Endothelial cell of umbilical vein (primary cell): ENCODE measurements at regions not wholly inside any gene's neighbourhood (a gene's known extent, or its start where the extent isn't known, plus 50 kb on each side); places are given as distances from the start of the nearest gene placed in this dataset.

Experiments
- BruUV-seq: library from RNA; stranded (reverse); fragments of 400-500 nt; replicated peaks from 2 replicates; lab custom pipeline; 2021; lab: Mats Ljungman, UMichigan
- CTCF ChIA-PET: fragments of 300-600, 350-600 bp; sonication (Branson Sonifier 250); formaldehyde crosslinking; loops from one replicate; lab custom pipeline; 2021; ENCODE audit warnings: antibody characterized with exemption, inconsistent platforms; lab: Charles Lee
- POLR2A ChIA-PET: fragments of 300-600, 350-600 bp; sonication (Branson Sonifier 250); formaldehyde crosslinking; loops from one replicate; lab custom pipeline; 2021; ENCODE audit warnings: antibody characterized with exemption, inconsistent platforms; lab: Charles Lee
- DNase-seq: peaks from one replicate; pipeline ENCODE4 v3.0.0-alpha.2; 2011; ENCODE audit warnings: low read depth, low spot score
- FAIRE-seq: peaks from 2 replicates; lab custom pipeline; 2011; peaks lifted over from hg19 to GRCh38; lab: Jason Lieb, UNC
- H2AFZ ChIP-seq: 2 replicates; pipeline ENCODE4 v1.6.0; 2012; ENCODE audit warnings: low read depth, low read length, control low read depth, inconsistent platforms
- H3K27ac ChIP-seq: 2 replicates; pipeline ENCODE4 v1.5.1; 2011; ENCODE audit warnings: low read depth, mild to moderate bottlenecking, control low read depth, low read length, moderate library complexity; ENCODE audit not compliant: insufficient read depth
- H3K27me3 ChIP-seq, 2 experiments: 2 replicates each; pipeline versions ENCODE4 v1.6.0 to v1.6.1; 2011; ENCODE audit warnings: low read length in 2 of 2, mixed read lengths in 1 of 2; ENCODE audit not compliant: control insufficient read depth in 2 of 2, insufficient read depth in 2 of 2
- H3K36me3 ChIP-seq, 2 experiments: 2 replicates in 1 of 2; 3 replicates in 1 of 2; pipeline ENCODE4 v1.5.1; 2011; ENCODE audit warnings: low read length in 2 of 2, mild to moderate bottlenecking in 1 of 2, moderate library complexity in 1 of 2; ENCODE audit not compliant: control insufficient read depth in 2 of 2, insufficient read depth in 2 of 2; ENCODE audit errors: extremely low read depth in 1 of 2
- H3K4me1 ChIP-seq: 3 replicates; pipeline ENCODE4 v1.5.1; 2011; ENCODE audit warnings: mild to moderate bottlenecking, low read length; ENCODE audit not compliant: control insufficient read depth, insufficient read depth; ENCODE audit errors: extremely low read depth
- H3K4me2 ChIP-seq: 2 replicates; pipeline ENCODE4 v1.6.1; 2011; ENCODE audit warnings: low read length, control low read depth, mixed read lengths; ENCODE audit not compliant: insufficient read depth
- H3K4me3 ChIP-seq, 3 experiments: fragments of 200-600 bp in 1 of 3; sonication (generic), shearing (Covaris generic) in 1 of 3; replicated peaks in 1 of 3; 2 replicates each; pipeline ENCODE4 v1.5.1; 2011 to 2016; ENCODE audit warnings: control low read depth in 3 of 3, low read length in 3 of 3, mild to moderate bottlenecking in 2 of 3, inconsistent platforms in 1 of 3, low read depth in 1 of 3, moderate library complexity in 1 of 3; ENCODE audit not compliant: insufficient read depth in 1 of 3
- H3K79me2 ChIP-seq: 2 replicates; pipeline ENCODE4 v1.6.0; 2012; ENCODE audit warnings: low read length, inconsistent platforms; ENCODE audit not compliant: control insufficient read depth, insufficient read depth
- H3K9ac ChIP-seq: replicated peaks from 2 replicates; pipeline ENCODE3; 2011; ENCODE audit warnings: low read length, control low read depth; ENCODE audit not compliant: insufficient read depth; ENCODE audit errors: extremely low read depth
- H3K9me1 ChIP-seq: replicated peaks from 3 replicates; pipeline ENCODE4 v1.6.0; 2011; ENCODE audit warnings: mild to moderate bottlenecking, low read length; ENCODE audit not compliant: control insufficient read depth, insufficient read depth; ENCODE audit errors: extremely low read depth
- H3K9me3 ChIP-seq: replicated peaks from 2 replicates; pipeline ENCODE4 v1.5.1; 2012; ENCODE audit warnings: low read length, inconsistent platforms; ENCODE audit not compliant: control insufficient read depth, insufficient read depth
- H4K20me1 ChIP-seq: replicated peaks from 2 replicates; pipeline ENCODE3; 2011; ENCODE audit warnings: mild to moderate bottlenecking, low read length; ENCODE audit not compliant: control insufficient read depth, insufficient read depth; ENCODE audit errors: extremely low read depth
- EZH2 ChIP-seq: IDR thresholded peaks from 2 replicates; pipeline ENCODE4 v1.6.1; 2012; ENCODE audit warnings: borderline replicate concordance, low read depth, mild to moderate bottlenecking, moderate library complexity, low read length, inconsistent platforms; ENCODE audit not compliant: severe bottlenecking
- FOS ChIP-seq: IDR thresholded peaks from 2 replicates; pipeline ENCODE4 v1.6.1; 2011; ENCODE audit warnings: mild to moderate bottlenecking, low read length, moderate library complexity, borderline replicate concordance; ENCODE audit not compliant: insufficient read depth
- GATA2 ChIP-seq: IDR thresholded peaks from 2 replicates; pipeline ENCODE4 v1.7.0; 2011; ENCODE audit warnings: low read depth, mild to moderate bottlenecking, moderate library complexity, mixed read lengths, low read length; ENCODE audit not compliant: insufficient read length, insufficient read depth
- JUN ChIP-seq: IDR thresholded peaks from 2 replicates; pipeline ENCODE4 v1.6.1; 2011; ENCODE audit warnings: borderline replicate concordance, low read depth; ENCODE audit not compliant: insufficient read length, insufficient read depth
- MAX ChIP-seq: IDR thresholded peaks from 2 replicates; pipeline ENCODE4 v1.6.1; 2011; ENCODE audit not compliant: insufficient read depth, insufficient read length
- MYC ChIP-seq: IDR thresholded peaks from one replicate; pipeline ENCODE4 v1.6.1; 2011; ENCODE audit warnings: mild to moderate bottlenecking, low read depth, low read length
- POLR2A ChIP-seq: IDR thresholded peaks from 2 replicates; pipeline ENCODE4 v1.6.1; 2012; ENCODE audit warnings: low read depth, mild to moderate bottlenecking, control low read depth, low read length
- POLR2AphosphoS5 ChIP-seq: IDR thresholded peaks from 2 replicates; pipeline ENCODE4 v1.6.1; 2012; ENCODE audit warnings: low read depth, mild to moderate bottlenecking, control low read depth, low read length, moderate library complexity; ENCODE audit not compliant: insufficient read depth
- dilution Hi-C: fragments of 300-500 bp; cut with MboI; formaldehyde crosslinking; loops from one replicate; pipeline ENCODE4 v1.15.0; 2019; ENCODE audit warnings: low sequenced_read_pairs; ENCODE audit not compliant: extremely low pct_ligation_motif_present
- intact Hi-C: fragments of 100-400 bp; cut with micrococcal nuclease; formaldehyde crosslinking; loops from one replicate; pipeline ENCODE4 v1.10.0; 2022
- TF ChIP-seq, protein P1 (sequence below), 2 donors: IDR thresholded peaks; 1 replicate in 1 of 2; 2 replicates in 1 of 2; pipeline ENCODE4 v1.5.1; 2011; ENCODE audit warnings: low read length in 2 of 2, mild to moderate bottlenecking in 2 of 2, moderate library complexity in 2 of 2, control low read depth in 1 of 2, inconsistent platforms in 1 of 2, low read depth in 1 of 2; ENCODE audit not compliant: insufficient read depth in 1 of 2; ENCODE audit errors: extremely low read depth in 1 of 2

DNA sequence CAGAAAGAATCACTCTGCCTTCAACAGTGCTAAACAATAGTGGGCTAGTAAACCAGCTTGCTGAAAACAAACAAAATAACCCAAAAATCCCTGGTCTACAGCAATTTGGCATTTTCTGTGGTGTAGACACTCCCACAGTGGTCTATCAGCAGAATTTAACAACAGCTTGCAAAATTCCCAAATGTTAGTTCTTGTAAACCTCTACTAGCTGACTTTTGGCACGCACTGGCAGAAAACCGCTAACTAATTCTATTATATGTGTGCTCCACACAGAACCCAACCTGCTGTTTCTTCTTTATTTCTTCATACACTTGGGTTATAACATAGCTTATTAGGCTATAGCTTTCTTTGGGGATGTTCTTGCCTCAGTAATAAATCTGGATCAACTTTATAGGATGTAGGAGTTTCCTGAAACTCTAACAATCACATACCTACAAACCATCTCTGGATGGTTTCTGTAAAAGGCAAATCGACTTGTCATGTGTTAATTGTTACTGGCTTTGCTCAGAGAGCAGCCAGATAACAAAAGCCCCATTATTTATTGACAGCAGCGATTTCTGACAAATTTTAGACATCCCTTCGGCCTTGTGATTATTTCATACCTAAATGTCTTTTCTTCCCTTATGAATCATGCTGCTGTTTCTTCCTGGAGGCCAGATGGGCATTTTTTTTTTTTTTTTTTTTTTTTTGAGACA lies 82.7 kb upstream of the NAA35 start:
- no peaks in the 10 kb centered on the region for H3K9me3 ChIP-seq
- POLR2A ChIA-PET: no interaction called here
- H3K4me3 ChIP-seq: no peak overlapping the region
- no peak overlapping the region for H3K4me2 ChIP-seq
- CTCF ChIA-PET: interaction anchor here (1.3 to 1.4 kb wide), 2 partner anchors 13 kb away, joined by 4 read pairs; no protein-coding TSS in a partner anchor
- intact Hi-C loops: no loop called here
- H3K9me1 ChIP-seq: no peaks in the 10 kb centered on the region
- no peaks in the 10 kb centered on the region for H4K20me1 ChIP-seq
- no peaks in the 10 kb centered on the region for H3K79me2 ChIP-seq
- H3K27me3 ChIP-seq: no peaks in the 10 kb centered on the region
- H3K4me1 ChIP-seq: no peaks in the 10 kb centered on the region
- H3K36me3 ChIP-seq: no peaks in the 10 kb centered on the region
- no peak for DNase-seq
- no peak overlapping the region for H3K27ac ChIP-seq
- no peak overlapping the region for H3K9ac ChIP-seq
- no TSS peak for BruUV-seq
- dilution Hi-C loops: no loop called here
- no peak overlapping the region for H2AFZ ChIP-seq
- no peak for FAIRE-seq
- TF ChIP-seq, protein P1, sequence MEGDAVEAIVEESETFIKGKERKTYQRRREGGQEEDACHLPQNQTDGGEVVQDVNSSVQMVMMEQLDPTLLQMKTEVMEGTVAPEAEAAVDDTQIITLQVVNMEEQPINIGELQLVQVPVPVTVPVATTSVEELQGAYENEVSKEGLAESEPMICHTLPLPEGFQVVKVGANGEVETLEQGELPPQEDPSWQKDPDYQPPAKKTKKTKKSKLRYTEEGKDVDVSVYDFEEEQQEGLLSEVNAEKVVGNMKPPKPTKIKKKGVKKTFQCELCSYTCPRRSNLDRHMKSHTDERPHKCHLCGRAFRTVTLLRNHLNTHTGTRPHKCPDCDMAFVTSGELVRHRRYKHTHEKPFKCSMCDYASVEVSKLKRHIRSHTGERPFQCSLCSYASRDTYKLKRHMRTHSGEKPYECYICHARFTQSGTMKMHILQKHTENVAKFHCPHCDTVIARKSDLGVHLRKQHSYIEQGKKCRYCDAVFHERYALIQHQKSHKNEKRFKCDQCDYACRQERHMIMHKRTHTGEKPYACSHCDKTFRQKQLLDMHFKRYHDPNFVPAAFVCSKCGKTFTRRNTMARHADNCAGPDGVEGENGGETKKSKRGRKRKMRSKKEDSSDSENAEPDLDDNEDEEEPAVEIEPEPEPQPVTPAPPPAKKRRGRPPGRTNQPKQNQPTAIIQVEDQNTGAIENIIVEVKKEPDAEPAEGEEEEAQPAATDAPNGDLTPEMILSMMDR (IDR thresholded peaks at IDR 0.05; ENCODE audit: extremely low read depth in 1 of 2, insufficient read depth in 1 of 2, low read depth in 1 of 2, low read length in 2 of 2): no peak
- TF ChIP-seq MAX (no peak), FOS (no peak), EZH2 (no peak), GATA2 (no peak), JUN (no peak), POLR2AphosphoS5 (no peak), POLR2A (no peak), MYC (no peak)
